ENCODE measurements at regions not wholly inside any gene's neighbourhood (a gene's known extent, or its start where the extent isn't known, plus 50 kb on each side); places are given as distances from the start of the nearest gene placed in this dataset.

DNA sequence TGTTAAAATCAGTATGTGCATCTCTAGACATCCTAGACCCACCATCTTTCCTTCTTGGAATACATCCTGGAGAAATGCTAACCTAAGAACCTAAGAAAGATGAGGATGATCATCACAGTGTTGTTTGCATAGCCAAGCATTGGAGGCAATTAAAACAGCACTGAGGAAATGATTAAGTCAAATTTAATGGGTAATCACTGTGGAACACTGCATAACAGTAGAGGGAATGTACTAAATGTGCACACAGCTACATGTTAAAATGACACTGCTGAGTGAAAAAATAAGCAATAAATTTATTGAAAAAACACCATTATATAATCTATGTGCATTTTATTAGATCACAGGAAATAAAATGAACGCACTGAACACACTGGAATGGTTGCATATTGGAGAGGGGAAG is 987.1 kb upstream of the SEL1L start (continued):
- TF ChIP-seq, protein P1, sequence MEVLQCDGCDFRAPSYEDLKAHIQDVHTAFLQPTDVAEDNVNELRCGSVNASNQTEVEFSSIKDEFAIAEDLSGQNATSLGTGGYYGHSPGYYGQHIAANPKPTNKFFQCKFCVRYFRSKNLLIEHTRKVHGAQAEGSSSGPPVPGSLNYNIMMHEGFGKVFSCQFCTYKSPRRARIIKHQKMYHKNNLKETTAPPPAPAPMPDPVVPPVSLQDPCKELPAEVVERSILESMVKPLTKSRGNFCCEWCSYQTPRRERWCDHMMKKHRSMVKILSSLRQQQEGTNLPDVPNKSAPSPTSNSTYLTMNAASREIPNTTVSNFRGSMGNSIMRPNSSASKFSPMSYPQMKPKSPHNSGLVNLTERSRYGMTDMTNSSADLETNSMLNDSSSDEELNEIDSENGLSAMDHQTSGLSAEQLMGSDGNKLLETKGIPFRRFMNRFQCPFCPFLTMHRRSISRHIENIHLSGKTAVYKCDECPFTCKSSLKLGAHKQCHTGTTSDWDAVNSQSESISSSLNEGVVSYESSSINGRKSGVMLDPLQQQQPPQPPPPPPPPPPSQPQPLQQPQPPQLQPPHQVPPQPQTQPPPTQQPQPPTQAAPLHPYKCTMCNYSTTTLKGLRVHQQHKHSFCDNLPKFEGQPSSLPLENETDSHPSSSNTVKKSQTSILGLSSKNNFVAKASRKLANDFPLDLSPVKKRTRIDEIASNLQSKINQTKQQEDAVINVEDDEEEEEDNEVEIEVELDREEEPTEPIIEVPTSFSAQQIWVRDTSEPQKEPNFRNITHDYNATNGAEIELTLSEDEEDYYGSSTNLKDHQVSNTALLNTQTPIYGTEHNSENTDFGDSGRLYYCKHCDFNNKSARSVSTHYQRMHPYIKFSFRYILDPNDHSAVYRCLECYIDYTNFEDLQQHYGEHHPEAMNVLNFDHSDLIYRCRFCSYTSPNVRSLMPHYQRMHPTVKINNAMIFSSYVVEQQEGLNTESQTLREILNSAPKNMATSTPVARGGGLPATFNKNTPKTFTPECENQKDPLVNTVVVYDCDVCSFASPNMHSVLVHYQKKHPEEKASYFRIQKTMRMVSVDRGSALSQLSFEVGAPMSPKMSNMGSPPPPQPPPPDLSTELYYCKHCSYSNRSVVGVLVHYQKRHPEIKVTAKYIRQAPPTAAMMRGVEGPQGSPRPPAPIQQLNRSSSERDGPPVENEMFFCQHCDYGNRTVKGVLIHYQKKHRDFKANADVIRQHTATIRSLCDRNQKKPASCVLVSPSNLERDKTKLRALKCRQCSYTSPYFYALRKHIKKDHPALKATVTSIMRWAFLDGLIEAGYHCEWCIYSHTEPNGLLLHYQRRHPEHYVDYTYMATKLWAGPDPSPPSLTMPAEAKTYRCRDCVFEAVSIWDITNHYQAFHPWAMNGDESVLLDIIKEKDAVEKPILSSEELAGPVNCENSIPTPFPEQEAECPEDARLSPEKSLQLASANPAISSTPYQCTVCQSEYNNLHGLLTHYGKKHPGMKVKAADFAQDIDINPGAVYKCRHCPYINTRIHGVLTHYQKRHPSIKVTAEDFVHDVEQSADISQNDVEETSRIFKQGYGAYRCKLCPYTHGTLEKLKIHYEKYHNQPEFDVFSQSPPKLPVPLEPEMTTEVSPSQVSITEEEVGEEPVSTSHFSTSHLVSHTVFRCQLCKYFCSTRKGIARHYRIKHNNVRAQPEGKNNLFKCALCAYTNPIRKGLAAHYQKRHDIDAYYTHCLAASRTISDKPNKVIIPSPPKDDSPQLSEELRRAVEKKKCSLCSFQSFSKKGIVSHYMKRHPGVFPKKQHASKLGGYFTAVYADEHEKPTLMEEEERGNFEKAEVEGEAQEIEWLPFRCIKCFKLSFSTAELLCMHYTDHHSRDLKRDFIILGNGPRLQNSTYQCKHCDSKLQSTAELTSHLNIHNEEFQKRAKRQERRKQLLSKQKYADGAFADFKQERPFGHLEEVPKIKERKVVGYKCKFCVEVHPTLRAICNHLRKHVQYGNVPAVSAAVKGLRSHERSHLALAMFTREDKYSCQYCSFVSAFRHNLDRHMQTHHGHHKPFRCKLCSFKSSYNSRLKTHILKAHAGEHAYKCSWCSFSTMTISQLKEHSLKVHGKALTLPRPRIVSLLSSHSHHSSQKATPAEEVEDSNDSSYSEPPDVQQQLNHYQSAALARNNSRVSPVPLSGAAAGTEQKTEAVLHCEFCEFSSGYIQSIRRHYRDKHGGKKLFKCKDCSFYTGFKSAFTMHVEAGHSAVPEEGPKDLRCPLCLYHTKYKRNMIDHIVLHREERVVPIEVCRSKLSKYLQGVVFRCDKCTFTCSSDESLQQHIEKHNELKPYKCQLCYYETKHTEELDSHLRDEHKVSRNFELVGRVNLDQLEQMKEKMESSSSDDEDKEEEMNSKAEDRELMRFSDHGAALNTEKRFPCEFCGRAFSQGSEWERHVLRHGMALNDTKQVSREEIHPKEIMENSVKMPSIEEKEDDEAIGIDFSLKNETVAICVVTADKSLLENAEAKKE (CRISPR knock-in tag; IDR thresholded peaks at IDR 0.05) = no peak
- no peak for TF ChIP-seq CREB1 (CRISPR knock-in tag; IDR thresholded peaks at IDR 0.05; ENCODE audit: low read depth)
- TF ChIP-seq ZNF331 (CRISPR knock-in tag; IDR thresholded peaks at IDR 0.05; ENCODE audit: low read depth) = no peak
- TF ChIP-seq NANOG (IDR thresholded peaks at IDR 0.05; ENCODE audit: borderline replicate concordance) = no peak
- TF ChIP-seq EZH2phosphoT487 (IDR thresholded peaks at IDR 0.05; ENCODE audit: unreplicated experiment) = no peak
- no peak for TF ChIP-seq STAT1 (IDR thresholded peaks at IDR 0.05; ENCODE audit: unreplicated experiment)
- TF ChIP-seq ZNF114 (CRISPR knock-in tag; IDR thresholded peaks at IDR 0.05) = no peak

DNA sequence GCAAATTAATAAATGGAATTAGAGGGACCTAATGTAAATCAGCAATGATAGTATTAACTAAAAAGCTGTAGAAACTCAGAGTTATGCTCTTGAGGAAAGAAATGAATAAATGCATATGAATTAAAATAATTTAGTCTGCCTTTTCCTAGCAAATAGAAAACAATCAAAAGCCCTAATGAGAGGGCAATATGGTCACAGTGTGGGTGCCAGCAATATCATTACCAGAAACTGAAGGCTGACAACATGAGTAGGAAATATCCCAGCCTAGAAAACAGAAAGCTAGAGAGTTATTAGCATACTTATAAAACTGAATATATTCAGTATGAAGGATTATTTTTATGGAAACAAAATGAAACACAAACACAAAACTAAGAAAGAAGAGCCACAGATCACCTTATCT is 987.5 kb upstream of the SEL1L start:
- no peak overlapping the region for H3K4me2 ChIP-seq
- Mint-ChIP-seq H3K36me3 (ENCODE audit: low read depth) (peaks cover 19% of the 10 kb centered on the region; the same call in 2 of the 3 replicates), H3K4me3 (no peak overlapping the region), H3K27ac (no peak overlapping the region), H3K9me3 (peaks cover 91% of the 10 kb centered on the region), H3K27me3 (ENCODE audit: insufficient read depth, low read depth, poor library complexity) (no peaks in the 10 kb centered on the region), H3K4me1 (no peaks in the 10 kb centered on the region)
- H3K27me3 ChIP-seq (ENCODE audit: insufficient read depth) = no peaks in the 10 kb centered on the region
- no peak overlapping the region for H3K27ac ChIP-seq (ENCODE audit: low read depth)
- no peak overlapping the region for H3K4me3 ChIP-seq
- no peaks in the 10 kb centered on the region for H3K79me2 ChIP-seq (replicated peaks; ENCODE audit: insufficient read depth)
- no peaks in the 10 kb centered on the region for H3K36me3 ChIP-seq (ENCODE audit: insufficient read depth)
- H2AFZ ChIP-seq = no peak overlapping the region
- no peaks in the 10 kb centered on the region for H4K20me1 ChIP-seq (replicated peaks; ENCODE audit: insufficient read depth)
- ATAC-seq (no peak), DNase-seq (ENCODE audit: low spot score) (no peak)
- no peaks in the 10 kb centered on the region for H3K4me1 ChIP-seq (ENCODE audit: insufficient read depth)
- no peaks in the 10 kb centered on the region for H3F3A ChIP-seq (replicated peaks; ENCODE audit: low read depth)
- H3K9me2 ChIP-seq (ENCODE audit: insufficient read depth) = no peaks in the 10 kb centered on the region
- TF ChIP-seq CREB1 (CRISPR knock-in tag; IDR thresholded peaks at IDR 0.05; ENCODE audit: low read depth) (no peak), ZNF331 (CRISPR knock-in tag; IDR thresholded peaks at IDR 0.05; ENCODE audit: low read depth) (no peak), EZH2phosphoT487 (IDR thresholded peaks at IDR 0.05; ENCODE audit: unreplicated experiment) (no peak), ZNF114 (CRISPR knock-in tag; IDR thresholded peaks at IDR 0.05) (no peak), STAT1 (IDR thresholded peaks at IDR 0.05; ENCODE audit: unreplicated experiment) (no peak), NANOG (IDR thresholded peaks at IDR 0.05; ENCODE audit: borderline replicate concordance) (no peak), EZH2 (IDR thresholded peaks at IDR 0.05; ENCODE audit: low read depth, unreplicated experiment) (no peak), JUNB (IDR thresholded peaks at IDR 0.05; ENCODE audit: unreplicated experiment) (no peak)
- TF ChIP-seq, protein P2, sequence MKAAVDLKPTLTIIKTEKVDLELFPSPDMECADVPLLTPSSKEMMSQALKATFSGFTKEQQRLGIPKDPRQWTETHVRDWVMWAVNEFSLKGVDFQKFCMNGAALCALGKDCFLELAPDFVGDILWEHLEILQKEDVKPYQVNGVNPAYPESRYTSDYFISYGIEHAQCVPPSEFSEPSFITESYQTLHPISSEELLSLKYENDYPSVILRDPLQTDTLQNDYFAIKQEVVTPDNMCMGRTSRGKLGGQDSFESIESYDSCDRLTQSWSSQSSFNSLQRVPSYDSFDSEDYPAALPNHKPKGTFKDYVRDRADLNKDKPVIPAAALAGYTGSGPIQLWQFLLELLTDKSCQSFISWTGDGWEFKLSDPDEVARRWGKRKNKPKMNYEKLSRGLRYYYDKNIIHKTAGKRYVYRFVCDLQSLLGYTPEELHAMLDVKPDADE (IDR thresholded peaks at IDR 0.05) = no peak

Data from GM23338 (cell line).